BLaER1 treated with 17β-estradiol and CSF1 and Interleukin-3, amounts not matched to agents 10 nM and 100 nM (cell line): ENCODE measurements at regions not wholly inside any gene's neighbourhood (a gene's known extent, or its start where the extent isn't known, plus 50 kb on each side); places are given as distances from the start of the nearest gene placed in this dataset.
A peak's percentile ranks its signal among the peaks of the same experiment; 100 is the strongest.

ENCODE experiments used
- H3K27ac ChIP-seq, 11 experiments: shearing (Covaris generic); formaldehyde crosslinking; 2 replicates each; pipeline ENCODE4 v1.8.1; 2022
- H3K27me3 ChIP-seq, 11 experiments: shearing (Covaris generic); formaldehyde crosslinking; 2 replicates each; pipeline ENCODE4 v1.8.1; 2022
- H3K36me3 ChIP-seq, 11 experiments: shearing (Covaris generic); formaldehyde crosslinking; 2 replicates each; pipeline ENCODE4 v1.8.1; 2022
- H3K4me1 ChIP-seq, 10 experiments: shearing (Covaris generic); formaldehyde crosslinking; 2 replicates each; pipeline ENCODE4 v1.8.1; 2022
- H3K4me2 ChIP-seq, 11 experiments: shearing (Covaris generic); formaldehyde crosslinking; 2 replicates each; pipeline ENCODE4 v1.8.1; 2022
- H3K4me3 ChIP-seq, 10 experiments: shearing (Covaris generic); formaldehyde crosslinking; 2 replicates each; pipeline ENCODE4 v1.8.1; 2022
- H3K9ac ChIP-seq, 11 experiments: shearing (Covaris generic); formaldehyde crosslinking; 2 replicates each; pipeline ENCODE4 v1.8.1; 2022
- H3K9me3 ChIP-seq, 11 experiments: shearing (Covaris generic); formaldehyde crosslinking; replicated peaks in 1 of 11; 2 replicates each; pipeline ENCODE4 v1.8.1; 2022
- H4K20me1 ChIP-seq, 11 experiments: shearing (Covaris generic); formaldehyde crosslinking; 2 replicates each; pipeline ENCODE4 v1.8.1; 2022
- Cebpa-rat ChIP-seq, 11 experiments: shearing (Covaris generic); IDR thresholded peaks; 2 replicates each; pipeline ENCODE4 v1.8.1; 2022

DNA sequence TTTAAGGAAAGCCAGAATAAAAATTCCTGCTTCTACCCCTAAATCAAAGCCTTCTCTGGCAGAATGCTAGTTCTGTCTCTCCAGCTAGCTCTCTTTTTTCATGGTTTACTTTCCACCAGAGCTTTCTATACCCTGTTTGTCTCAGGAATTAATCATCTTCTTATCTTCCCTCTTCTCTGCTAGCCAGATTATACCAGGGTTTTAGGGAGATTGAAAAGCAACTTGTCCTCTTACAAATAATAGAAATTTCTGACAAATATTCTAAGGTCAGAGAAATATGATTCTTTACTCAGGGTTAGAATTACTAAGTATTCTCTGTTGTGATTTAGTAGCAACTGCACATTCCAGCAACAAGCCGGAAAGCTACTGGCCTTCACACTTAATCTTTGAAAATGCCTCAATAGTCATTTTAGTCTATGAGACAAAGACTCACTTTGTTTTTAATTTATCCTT, 166.4 kb downstream of the TANC2 start:
- no peaks in the 10 kb centered on the region for H3K36me3 ChIP-seq
- no peak overlapping the region for H3K4me3 ChIP-seq
- no peak overlapping the region for H3K9ac ChIP-seq
- no peak overlapping the region for H3K4me2 ChIP-seq
- H3K4me1 ChIP-seq: no peaks in the 10 kb centered on the region
- H3K27me3 ChIP-seq: no peaks in the 10 kb centered on the region
- TF ChIP-seq Cebpa-rat (IDR thresholded peaks at IDR 0.05): no peak
- no peaks in the 10 kb centered on the region for H3K9me3 ChIP-seq
- no peak overlapping the region for H3K27ac ChIP-seq
- no peaks in the 10 kb centered on the region for H4K20me1 ChIP-seq

DNA sequence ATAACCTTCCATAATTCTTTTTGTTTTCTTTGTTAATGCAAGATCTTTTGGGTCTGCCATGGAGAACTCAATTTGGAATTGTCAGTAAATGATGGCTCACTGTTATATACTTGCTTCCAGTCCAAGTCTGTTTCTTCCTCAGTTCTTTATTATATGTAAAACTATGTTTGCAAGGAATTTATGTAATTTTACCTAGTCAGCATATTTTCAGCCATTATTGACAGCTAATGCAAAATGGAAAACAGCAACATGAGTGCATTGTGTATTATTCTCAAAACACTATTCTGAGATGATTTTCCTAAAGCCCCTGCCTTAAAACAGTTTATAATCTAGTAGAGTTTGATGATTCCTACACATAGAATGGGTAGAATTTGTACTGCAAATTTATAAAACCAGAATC, 167.5 kb downstream of the TANC2 start:
- H3K9me3 ChIP-seq: no peaks in the 10 kb centered on the region

DNA sequence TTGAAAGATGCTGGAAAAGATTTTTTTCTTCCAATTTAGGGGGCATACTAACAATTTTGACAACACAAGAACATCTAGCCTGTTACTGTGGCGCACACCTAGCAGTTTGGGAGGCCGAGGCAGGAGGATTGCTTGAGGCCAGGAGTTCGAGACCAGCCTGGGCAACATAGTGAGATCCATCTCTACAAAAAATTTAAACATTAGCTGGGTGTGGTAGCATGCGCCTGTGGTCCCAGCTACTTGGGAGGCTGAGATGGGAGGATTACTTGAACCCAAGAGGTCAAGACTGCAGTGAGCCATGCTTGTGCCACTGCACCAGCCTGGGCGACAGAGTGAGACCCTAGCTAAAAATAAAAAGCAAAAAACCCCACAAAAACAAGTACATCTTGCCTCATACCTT, 168.8 kb downstream of the TANC2 start:
- no peak for TF ChIP-seq Cebpa-rat (IDR thresholded peaks at IDR 0.05)
- Histone ChIP-seq H3K9me3 (no peaks in the 10 kb centered on the region), H4K20me1 (no peaks in the 10 kb centered on the region), H3K4me2 (no peak overlapping the region), H3K27me3 (no peaks in the 10 kb centered on the region), H3K9ac (no peak overlapping the region), H3K4me1 (peaks cover 0 to 7% (median 2%) of the 10 kb centered on the region in 10 experiments; a peak in 4 of 20 replicates), H3K4me3 (no peak overlapping the region), H3K27ac (no peak overlapping the region), H3K36me3 (no peaks in the 10 kb centered on the region)

More for the DNA sequence above, 167.5 kb downstream of the TANC2 start:
- TF ChIP-seq Cebpa-rat (IDR thresholded peaks at IDR 0.05): no peak
- Histone ChIP-seq H3K9ac (no peak overlapping the region), H3K36me3 (no peaks in the 10 kb centered on the region), H3K27ac (no peak overlapping the region), H3K4me1 (no peaks in the 10 kb centered on the region), H3K4me3 (no peak overlapping the region), H4K20me1 (no peaks in the 10 kb centered on the region), H3K27me3 (no peaks in the 10 kb centered on the region), H3K4me2 (no peak overlapping the region)

DNA sequence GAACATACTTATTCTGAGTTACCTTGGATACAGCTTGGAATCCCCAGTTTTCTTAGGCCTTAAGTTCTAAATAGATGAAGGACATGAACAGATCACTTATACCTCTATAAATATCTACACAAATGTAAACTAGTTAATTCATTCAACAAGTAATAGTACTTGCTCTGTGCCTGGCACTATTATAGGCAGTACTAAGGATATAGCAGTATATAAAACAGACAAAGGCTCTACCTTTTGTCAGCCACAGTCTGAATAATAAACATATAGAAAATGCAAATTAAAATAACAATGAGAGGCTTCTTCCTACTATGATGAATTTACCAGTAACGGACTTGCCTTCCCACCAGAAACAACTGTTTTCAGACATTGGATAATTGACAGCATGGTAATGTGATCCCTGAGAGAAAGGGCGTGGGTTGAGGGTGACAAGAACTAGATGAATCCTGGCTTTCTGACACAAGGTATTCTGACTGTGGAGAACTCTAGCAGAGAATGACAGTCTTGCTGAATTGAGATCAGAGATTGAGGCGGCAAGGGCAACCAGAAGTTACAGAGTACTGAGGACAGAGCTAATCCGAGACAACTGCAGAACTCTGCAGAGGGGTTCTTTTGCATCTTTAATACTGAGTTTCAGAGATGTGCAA, 170.5 kb downstream of the TANC2 start:
- H3K9ac ChIP-seq: no peak overlapping the region
- H3K4me3 ChIP-seq: no peak overlapping the region
- no peaks in the 10 kb centered on the region for H3K27me3 ChIP-seq
- H3K36me3 ChIP-seq: no peaks in the 10 kb centered on the region
- H3K9me3 ChIP-seq: no peaks in the 10 kb centered on the region
- no peak overlapping the region for H3K4me2 ChIP-seq
- peaks cover 0 to 15% (median 7%) of the 10 kb centered on the region in 10 experiments; a peak in 8 of 20 replicates for H3K4me1 ChIP-seq
- no peak overlapping the region for H3K27ac ChIP-seq
- TF ChIP-seq Cebpa-rat (IDR thresholded peaks at IDR 0.05): no peak
- no peaks in the 10 kb centered on the region for H4K20me1 ChIP-seq

DNA sequence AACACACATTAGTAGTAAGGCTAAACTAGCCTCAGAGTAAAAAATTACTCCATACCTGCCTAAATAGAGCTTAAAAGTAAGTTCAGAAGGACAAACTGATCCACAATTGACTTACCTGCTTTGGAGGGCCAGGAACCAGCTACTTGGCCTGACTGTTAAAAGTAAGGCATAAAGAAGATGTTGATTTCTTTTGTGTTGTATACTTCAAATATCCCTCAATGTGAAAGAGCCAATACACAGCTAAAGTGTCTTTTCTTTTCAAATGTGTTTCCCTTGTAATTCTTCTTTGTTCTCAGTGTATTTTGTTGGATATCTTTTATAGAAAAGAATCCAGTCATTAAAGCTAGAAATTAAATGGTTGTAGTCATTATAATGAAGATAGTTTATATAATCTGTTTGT, 171.1 kb downstream of the TANC2 start:
- TF ChIP-seq Cebpa-rat (IDR thresholded peaks at IDR 0.05): no peak
- H3K9ac ChIP-seq: no peak overlapping the region
- no peak overlapping the region for H3K4me2 ChIP-seq
- no peak overlapping the region for H3K27ac ChIP-seq
- no peak overlapping the region for H3K4me3 ChIP-seq
- no peaks in the 10 kb centered on the region for H3K36me3 ChIP-seq
- H3K4me1 ChIP-seq: peaks cover 0 to 15% (median 7%) of the 10 kb centered on the region in 10 experiments; a peak in 8 of 20 replicates
- no peaks in the 10 kb centered on the region for H4K20me1 ChIP-seq
- H3K9me3 ChIP-seq: no peaks in the 10 kb centered on the region
- no peaks in the 10 kb centered on the region for H3K27me3 ChIP-seq

DNA sequence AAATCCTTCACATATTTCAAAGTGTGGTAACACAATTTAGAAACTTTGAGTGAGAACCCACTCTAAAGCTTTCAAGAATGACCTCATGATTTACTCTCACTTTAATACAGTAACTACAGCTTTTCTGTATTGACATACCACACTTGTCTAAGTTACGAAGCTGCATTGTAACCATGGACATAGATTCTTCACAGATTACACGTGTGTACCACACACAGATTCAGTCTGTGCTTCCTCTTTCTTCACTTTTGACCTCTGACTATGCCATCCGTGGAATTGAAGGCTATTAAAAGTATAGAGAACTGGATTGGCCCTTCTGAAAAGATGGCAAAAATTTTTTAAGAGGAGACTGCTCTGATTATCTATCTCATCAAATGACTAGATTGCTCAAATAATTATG, 172.7 kb downstream of the TANC2 start:
- Histone ChIP-seq H3K27ac (no peak overlapping the region), H3K4me2 (no peak overlapping the region)
- TF ChIP-seq Cebpa-rat (IDR thresholded peaks at IDR 0.05): no peak

DNA sequence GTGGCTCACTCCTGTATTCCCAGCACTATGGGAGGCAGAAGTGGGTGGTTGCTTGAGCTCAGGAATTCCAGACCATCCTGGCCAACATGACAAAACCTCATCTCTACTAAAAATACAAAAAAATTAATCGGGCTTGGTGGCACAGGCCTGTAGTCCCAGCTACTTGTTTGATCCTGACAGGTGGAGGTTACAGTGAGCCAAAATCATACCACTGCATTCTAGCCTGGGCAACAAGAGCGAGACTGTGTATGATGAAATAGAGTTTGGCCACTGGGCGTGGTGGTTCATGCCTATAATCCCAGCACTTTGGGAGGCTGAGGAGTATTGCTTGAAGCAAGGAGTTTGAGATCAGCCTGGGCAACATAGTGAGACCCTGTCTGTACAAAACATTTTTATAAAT, 173.3 kb downstream of the TANC2 start:
- H3K36me3 ChIP-seq: no peaks in the 10 kb centered on the region

More for the DNA sequence above, 172.7 kb downstream of the TANC2 start:
- Histone ChIP-seq H3K9me3 (no peaks in the 10 kb centered on the region), H3K4me3 (no peak overlapping the region), H3K27me3 (no peaks in the 10 kb centered on the region), H3K36me3 (no peaks in the 10 kb centered on the region), H4K20me1 (no peaks in the 10 kb centered on the region), H3K9ac (no peak overlapping the region), H3K4me1 (peaks cover 0 to 15% (median 7%) of the 10 kb centered on the region in 10 experiments; a peak in 8 of 20 replicates)

DNA sequence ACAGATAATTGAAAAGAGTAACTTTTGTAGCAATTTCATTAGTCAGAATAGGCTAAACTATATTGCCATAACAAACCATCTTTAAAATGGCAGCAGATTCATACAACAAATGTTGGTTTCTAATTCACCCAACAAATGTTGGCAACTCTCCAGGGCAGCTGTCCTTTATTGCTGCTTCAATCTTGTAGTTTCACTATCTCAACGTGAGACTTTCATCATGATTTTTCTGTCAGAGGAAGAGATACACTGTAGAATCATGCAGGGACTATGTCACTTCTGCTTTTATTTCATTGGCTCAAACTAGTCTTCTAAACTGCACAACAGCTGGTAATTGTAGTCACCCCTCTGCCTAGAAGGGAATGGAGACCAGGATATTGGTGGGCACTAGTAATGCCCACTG, 174.2 kb downstream of the TANC2 start:
- Histone ChIP-seq H3K4me3 (no peak overlapping the region), H3K4me2 (peak overlapping the region in 4 of 11 experiments; percentile 0 to 30 (median 14); a peak in 6 of 22 replicates), H3K27ac (peak overlapping the region in 2 of 11 experiments; percentile 19 to 26; a peak in 3 of 22 replicates), H3K9me3 (no peaks in the 10 kb centered on the region; a peak in 2 of 22 replicates), H3K9ac (no peak overlapping the region), H3K27me3 (no peaks in the 10 kb centered on the region), H3K4me1 (peaks cover 0 to 15% (median 7%) of the 10 kb centered on the region in 10 experiments; a peak in 8 of 20 replicates), H3K36me3 (no peaks in the 10 kb centered on the region), H4K20me1 (no peaks in the 10 kb centered on the region)
- TF ChIP-seq Cebpa-rat (IDR thresholded peaks at IDR 0.05): no peak

More for the DNA sequence above, 173.3 kb downstream of the TANC2 start:
- peak overlapping the region in 2 of 11 experiments; percentile 26 to 27; a peak in 1 of 22 replicates for H3K4me2 ChIP-seq
- H3K4me1 ChIP-seq: peaks cover 0 to 15% (median 7%) of the 10 kb centered on the region in 10 experiments; a peak in 8 of 20 replicates
- TF ChIP-seq Cebpa-rat (IDR thresholded peaks at IDR 0.05): no peak
- no peaks in the 10 kb centered on the region for H3K9me3 ChIP-seq
- H3K4me3 ChIP-seq: no peak overlapping the region
- no peak overlapping the region for H3K9ac ChIP-seq
- H3K27me3 ChIP-seq: no peaks in the 10 kb centered on the region
- peak overlapping the region in 1 of 11 experiments; percentile 26; a peak in 2 of 22 replicates for H3K27ac ChIP-seq
- H4K20me1 ChIP-seq: no peaks in the 10 kb centered on the region

DNA sequence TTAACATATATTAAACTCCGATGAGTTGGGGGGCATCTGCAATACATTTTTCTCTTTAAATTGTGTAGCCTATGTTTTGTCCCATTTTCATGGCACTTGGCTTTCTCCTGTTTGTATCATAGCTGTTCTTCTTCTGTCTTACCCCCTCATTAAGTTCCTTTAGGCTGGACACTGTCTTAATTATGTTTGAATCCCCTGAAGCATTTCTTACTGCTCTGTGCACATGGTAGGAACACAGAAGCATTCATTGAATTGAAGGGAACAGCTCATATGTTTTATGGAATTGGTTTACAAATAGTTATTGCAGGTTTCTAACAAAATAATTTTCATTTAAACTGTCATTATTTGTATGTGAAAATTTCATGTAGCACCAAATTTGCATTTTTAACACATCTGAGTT, 176.8 kb downstream of the TANC2 start:
- TF ChIP-seq Cebpa-rat (IDR thresholded peaks at IDR 0.05): no peak
- H3K4me3 ChIP-seq: no peak overlapping the region
- H3K4me2 ChIP-seq: no peak overlapping the region
- H3K9me3 ChIP-seq: peaks cover 0 to 9% (median 0%) of the 10 kb centered on the region in 11 experiments; a peak in 3 of 22 replicates
- H3K36me3 ChIP-seq: no peaks in the 10 kb centered on the region
- no peak overlapping the region for H3K9ac ChIP-seq
- no peak overlapping the region for H3K27ac ChIP-seq
- peaks cover 0 to 15% (median 7%) of the 10 kb centered on the region in 10 experiments; a peak in 8 of 20 replicates for H3K4me1 ChIP-seq
- H3K27me3 ChIP-seq: no peaks in the 10 kb centered on the region
- H4K20me1 ChIP-seq: no peaks in the 10 kb centered on the region

DNA sequence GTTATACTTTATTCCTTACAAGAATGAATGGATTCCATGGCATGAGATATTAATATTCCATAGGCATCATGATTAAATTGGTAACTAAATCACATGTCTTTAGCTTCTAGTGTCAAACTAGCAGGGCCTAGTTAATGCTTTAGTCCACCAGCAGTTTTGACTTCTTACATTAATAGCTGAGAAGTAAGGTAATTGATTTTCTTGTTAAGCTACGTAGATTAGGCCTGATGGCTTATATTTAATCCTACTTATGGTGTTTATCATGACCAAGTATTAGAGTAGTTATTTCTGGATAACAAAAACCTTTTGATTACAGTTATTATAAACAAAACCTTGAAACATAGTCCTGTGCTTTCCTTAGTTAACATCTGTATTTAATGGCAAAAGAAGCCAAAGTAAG, 184.5 kb downstream of the TANC2 start:
- no peaks in the 10 kb centered on the region for H3K4me1 ChIP-seq
- TF ChIP-seq Cebpa-rat (IDR thresholded peaks at IDR 0.05): no peak

More for the DNA sequence above, 184.5 kb downstream of the TANC2 start:
- no peak overlapping the region for H3K4me3 ChIP-seq
- H4K20me1 ChIP-seq: no peaks in the 10 kb centered on the region
- peaks cover 0 to 8% (median 0%) of the 10 kb centered on the region in 11 experiments; a peak in 3 of 22 replicates for H3K9me3 ChIP-seq
- no peak overlapping the region for H3K9ac ChIP-seq
- H3K27me3 ChIP-seq: no peaks in the 10 kb centered on the region
- H3K4me2 ChIP-seq: no peak overlapping the region
- H3K27ac ChIP-seq: no peak overlapping the region
- no peaks in the 10 kb centered on the region; a peak in 1 of 22 replicates for H3K36me3 ChIP-seq
